ENCODE measurements at regions not wholly inside any gene's neighbourhood (a gene's known extent, or its start where the extent isn't known, plus 50 kb on each side); places are given as distances from the start of the nearest gene placed in this dataset.
"Not testable (repeated sequence)": the region's sequence is repeated elsewhere in the genome, so short reads cannot be mapped to it uniquely, and the experiment has no call there.

GRCh38 chr6:103720393-103720792, 1139.3 kb downstream of the HACE1 start:
- H3K27ac ChIP-seq: no peak overlapping the region
- no peak for DNase-seq
- H3K36me3 ChIP-seq: no peaks in the 10 kb centered on the region
- H3K4me3 ChIP-seq: no peak overlapping the region
- no peaks in the 10 kb centered on the region for H3K4me1 ChIP-seq
- H3K27me3 ChIP-seq: no peaks in the 10 kb centered on the region
- no peak for TF ChIP-seq CTCF (IDR thresholded peaks at IDR 0.05)
- no peak for TF ChIP-seq POLR2AphosphoS5 (IDR thresholded peaks at IDR 0.05)
- TF ChIP-seq EP300 (IDR thresholded peaks at IDR 0.05): no peak
- no peak for TF ChIP-seq POLR2A (IDR thresholded peaks at IDR 0.05)
- no peaks in the 10 kb centered on the region for H3K9me3 ChIP-seq
- intact Hi-C loops (cut with DNase I; ENCODE audit: low total_unique reads): no loop called here

GRCh38 chr6:103719545-103719944, 1140.2 kb downstream of the HACE1 start:
- TF ChIP-seq POLR2A (IDR thresholded peaks at IDR 0.05) (no peak), POLR2AphosphoS5 (IDR thresholded peaks at IDR 0.05) (no peak), CTCF (IDR thresholded peaks at IDR 0.05) (no peak), EP300 (IDR thresholded peaks at IDR 0.05) (no peak)
- intact Hi-C loops (cut with DNase I; ENCODE audit: low total_unique reads): no loop called here
- H3K27me3 ChIP-seq: no peaks in the 10 kb centered on the region
- no peak for DNase-seq
- H3K4me3 ChIP-seq: no peak overlapping the region
- no peaks in the 10 kb centered on the region for H3K9me3 ChIP-seq
- no peaks in the 10 kb centered on the region for H3K4me1 ChIP-seq
- no peak overlapping the region for H3K27ac ChIP-seq
- H3K36me3 ChIP-seq: no peaks in the 10 kb centered on the region

GRCh38 chr6:103715269-103715668, 1144.5 kb downstream of the HACE1 start:
- intact Hi-C loops (cut with DNase I; ENCODE audit: low total_unique reads): no loop called here
- no peak overlapping the region for H3K4me3 ChIP-seq
- no peaks in the 10 kb centered on the region for H3K36me3 ChIP-seq
- DNase-seq: no peak
- H3K9me3 ChIP-seq: no peaks in the 10 kb centered on the region
- H3K27me3 ChIP-seq: no peaks in the 10 kb centered on the region
- 69 to 87% (median 80%) methylated on average over 2 of the region's 2 CpGs for WGBS, 5 donors
- no peak overlapping the region for H3K27ac ChIP-seq
- TF ChIP-seq POLR2A (IDR thresholded peaks at IDR 0.05) (no peak), CTCF (IDR thresholded peaks at IDR 0.05) (no peak), EP300 (IDR thresholded peaks at IDR 0.05) (no peak), POLR2AphosphoS5 (IDR thresholded peaks at IDR 0.05) (no peak)
- H3K4me1 ChIP-seq: no peaks in the 10 kb centered on the region

- H3K27ac ChIP-seq: not testable (repeated sequence)
Observed at GRCh38 chr6:103709236-103709635, 1150.5 kb downstream of the HACE1 start.

GRCh38 chr6:103707596-103708325, 1152.0 kb downstream of the HACE1 start:
- DNase-seq: no peak
- 64 to 78% (median 72%) methylated on average over 3 of the region's 3 CpGs for WGBS, 5 donors
- Histone ChIP-seq H3K4me1 (no peaks in the 10 kb centered on the region), H3K9me3 (peaks cover 0 to 4% (median 0%) of the 10 kb centered on the region in 4 donors), H3K27ac (no peak overlapping the region), H3K4me3 (no peak overlapping the region), H3K27me3 (no peaks in the 10 kb centered on the region), H3K36me3 (no peaks in the 10 kb centered on the region)
- TF ChIP-seq CTCF (IDR thresholded peaks at IDR 0.05) (no peak), EP300 (IDR thresholded peaks at IDR 0.05) (no peak), POLR2A (IDR thresholded peaks at IDR 0.05) (no peak), POLR2AphosphoS5 (IDR thresholded peaks at IDR 0.05) (no peak)
- intact Hi-C loops (cut with DNase I; ENCODE audit: low total_unique reads): no loop called here

More at GRCh38 chr6:103709236-103709635, 1150.5 kb downstream of the HACE1 start:
- H3K9me3 ChIP-seq; DNase-seq; H3K27me3 ChIP-seq; H3K4me3 ChIP-seq; H3K4me1 ChIP-seq; H3K36me3 ChIP-seq; intact Hi-C loops (cut with DNase I; ENCODE audit: low total_unique reads): not testable (repeated sequence)
- WGBS, 5 donors: 78 to 88% (median 82%) methylated on average over 14 to 15 of the region's 15 CpGs
